GM19238 (cell line): ENCODE measurements at regions not wholly inside any gene's neighbourhood (a gene's known extent, or its start where the extent isn't known, plus 50 kb on each side); places are given as distances from the start of the nearest gene placed in this dataset.
"Not testable (repeated sequence)": the region's sequence is repeated elsewhere in the genome, so short reads cannot be mapped to it uniquely, and the experiment has no call there.

Source experiments
- DNase-seq: peaks from one replicate; pipeline ENCODE4 v3.0.0; 2011; ENCODE audit warnings: low spot score; ENCODE audit not compliant: insufficient read length

DNA sequence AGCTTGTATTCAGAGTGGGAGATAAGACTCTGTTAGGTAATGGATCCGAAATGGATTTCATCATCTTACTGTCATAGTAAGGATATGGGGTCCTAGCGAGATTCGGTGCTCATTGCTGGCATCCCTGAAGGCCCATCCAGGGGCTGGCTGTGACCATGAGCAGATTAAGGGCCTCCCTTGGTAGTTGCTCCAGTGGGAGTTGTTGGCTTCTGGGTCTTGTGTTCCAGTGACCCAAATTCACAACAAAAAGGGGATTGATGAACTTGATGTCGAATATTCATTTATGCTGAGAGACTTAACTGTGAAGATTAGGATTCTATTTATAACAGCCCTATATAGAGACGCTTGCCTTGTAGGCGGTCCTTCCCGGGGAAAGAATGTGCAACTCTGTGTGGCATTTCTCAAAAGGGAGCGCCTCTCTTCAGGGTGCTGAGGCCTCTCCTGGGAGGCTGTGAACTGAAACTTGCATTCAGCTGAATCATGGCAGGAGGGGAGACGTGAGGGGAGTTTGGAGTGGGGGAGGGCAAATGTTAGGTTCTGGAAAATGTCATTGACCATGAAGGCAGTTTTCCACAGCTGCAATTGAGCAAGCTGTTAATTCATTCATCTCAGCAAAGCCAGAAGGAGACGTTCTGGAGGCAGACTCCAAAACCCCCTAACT lies 233.1 kb upstream of the FZD8 start:
- no peak for DNase-seq

- DNase-seq: no peak
Observed at GRCh38 chr10:35874311-35875015, 232.4 kb upstream of the FZD8 start.

- DNase-seq: no peak
Observed at GRCh38 chr10:35872671-35873070, 230.6 kb upstream of the FZD8 start.

GRCh38 chr10:35870665-35871310 lies 228.7 kb upstream of the FZD8 start:
- no peak for DNase-seq

- not testable (repeated sequence) for DNase-seq
Observed at GRCh38 chr10:35858676-35859283, 216.7 kb upstream of the FZD8 start.

- DNase-seq: no peak
Observed at GRCh38 chr10:35857860-35858259, 215.8 kb upstream of the FZD8 start.

GRCh38 chr10:35855155-35855947 lies 213.3 kb upstream of the FZD8 start:
- no peak for DNase-seq

DNA sequence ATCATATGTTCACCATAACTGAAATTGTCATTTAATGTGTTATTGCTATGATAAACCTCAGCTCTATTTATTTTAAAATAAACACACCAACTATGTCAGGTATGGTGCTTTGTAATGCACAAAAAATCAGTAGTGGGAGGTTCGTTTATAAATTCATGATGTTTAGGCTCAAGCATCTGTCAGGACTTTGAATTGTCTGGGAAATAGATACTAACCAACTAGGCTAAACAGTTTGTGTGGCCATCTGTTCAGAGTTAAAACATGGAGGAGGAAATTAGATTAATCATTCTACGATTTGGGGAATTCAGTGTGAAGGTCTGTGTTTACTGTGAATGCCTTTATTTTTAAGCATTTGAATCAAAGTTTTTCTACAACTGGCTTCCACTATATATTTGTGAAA lies 212.6 kb upstream of the FZD8 start:
- DNase-seq: no peak

GRCh38 chr10:35852721-35853120 lies 210.6 kb upstream of the FZD8 start:
- no peak for DNase-seq

- no peak for DNase-seq
Observed at GRCh38 chr10:35848412-35848811, 206.3 kb upstream of the FZD8 start.

GRCh38 chr10:35844686-35845085 lies 202.6 kb upstream of the FZD8 start:
- DNase-seq: no peak

DNA sequence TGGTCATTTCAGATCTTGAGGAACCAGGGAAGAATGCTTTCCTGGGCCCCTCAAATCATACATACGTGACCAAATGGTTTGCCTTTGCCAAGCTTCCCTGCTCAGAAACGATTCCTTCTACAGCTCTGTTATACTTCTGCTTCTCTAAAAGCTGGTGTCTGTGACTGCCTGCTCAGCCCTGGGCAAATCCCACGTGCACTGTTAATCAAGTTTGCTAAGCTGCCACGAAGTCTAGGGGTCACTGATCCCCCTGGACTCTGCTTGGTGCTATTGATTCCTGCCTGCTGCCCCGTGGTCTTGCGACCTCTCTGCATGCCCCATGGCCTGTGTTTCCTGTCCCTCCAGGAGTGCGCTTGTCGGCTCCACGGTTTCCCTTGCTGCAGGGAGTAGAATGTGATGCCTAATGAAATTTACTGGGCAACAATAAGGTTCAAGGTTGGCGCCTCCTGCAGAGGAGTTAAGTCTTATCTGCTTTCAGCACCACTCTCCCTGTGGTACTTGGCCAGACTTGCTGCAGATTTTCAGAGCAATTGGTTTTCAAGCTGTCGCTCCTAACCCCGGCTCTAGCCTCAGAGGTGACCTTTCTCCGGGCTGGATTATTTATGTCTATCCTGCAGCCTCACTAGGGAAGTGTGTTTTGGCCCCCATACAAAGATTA lies 201.6 kb upstream of the FZD8 start:
- DNase-seq: no peak

- DNase-seq: no peak
Observed at GRCh38 chr10:35838054-35838453, 196.0 kb upstream of the FZD8 start.

DNA sequence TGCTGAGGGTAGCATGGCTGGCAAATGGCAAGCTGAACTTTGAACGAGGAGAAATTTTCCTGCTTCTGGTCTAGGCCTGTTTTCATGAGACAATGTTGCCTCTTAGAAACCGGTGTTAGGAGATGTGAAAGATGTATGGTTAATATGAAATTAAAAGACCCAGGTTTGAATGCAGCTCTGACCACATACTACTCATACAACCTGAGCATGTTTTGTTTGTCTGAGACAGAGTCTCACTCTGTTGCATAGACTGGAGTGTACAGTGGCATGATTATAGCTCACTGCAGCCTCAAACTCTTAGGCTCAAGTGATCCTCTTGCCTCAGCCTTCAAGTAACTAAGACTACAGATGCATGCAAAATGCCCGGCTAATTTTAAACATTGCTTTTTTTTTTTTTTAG lies 193.4 kb upstream of the FZD8 start:
- no peak for DNase-seq

GRCh38 chr10:35834877-35835494 lies 192.9 kb upstream of the FZD8 start:
- DNase-seq: no peak

GRCh38 chr10:35827783-35828182 lies 185.7 kb upstream of the FZD8 start:
- DNase-seq: no peak

DNA sequence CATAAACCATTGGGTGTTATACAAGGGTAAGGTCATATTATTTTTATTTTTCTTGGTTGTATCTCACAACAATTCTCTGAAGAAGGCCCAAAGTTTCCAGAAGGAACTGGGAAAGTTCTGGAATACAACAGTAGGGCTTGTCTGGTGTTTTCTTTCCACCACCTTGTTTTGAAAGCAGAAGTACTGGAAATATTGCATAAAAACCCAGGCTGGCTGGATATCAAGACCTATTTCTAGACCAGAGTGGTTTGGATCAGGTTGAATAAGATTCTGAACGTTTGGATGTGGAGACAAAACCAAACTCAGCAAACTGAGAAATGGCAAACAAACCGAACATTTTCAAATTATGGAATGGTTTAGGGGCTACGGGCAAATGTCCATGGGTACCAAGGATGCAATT lies 182.6 kb upstream of the FZD8 start:
- no peak for DNase-seq

DNA sequence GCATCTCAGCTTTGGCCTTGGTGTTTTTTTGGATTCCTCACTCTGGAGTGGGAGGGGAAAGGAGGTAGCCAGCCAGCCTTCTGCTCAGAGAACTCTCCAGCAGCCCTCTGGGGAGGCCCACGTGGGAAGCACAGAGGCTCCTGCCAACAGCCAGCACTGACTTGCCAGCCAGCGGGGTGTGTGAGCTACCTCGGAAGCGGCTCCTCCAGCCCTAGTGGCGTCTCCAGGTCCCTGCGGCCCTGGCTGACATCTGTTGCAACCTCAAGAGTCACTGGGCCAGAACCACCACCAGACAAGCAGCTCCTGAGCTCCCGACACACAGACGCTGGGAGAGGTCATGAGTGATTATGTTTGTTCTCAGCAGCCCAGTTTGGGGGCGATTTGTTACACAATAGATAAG lies 180.2 kb upstream of the FZD8 start:
- DNase-seq: no peak

GRCh38 chr10:35821339-35821911 lies 179.3 kb upstream of the FZD8 start:
- no peak for DNase-seq

- DNase-seq: no peak
Observed at GRCh38 chr10:35819736-35820135, 177.6 kb upstream of the FZD8 start.
